HG02981 (cell line): ENCODE measurements at regions not wholly inside any gene's neighbourhood (a gene's known extent, or its start where the extent isn't known, plus 50 kb on each side); places are given as distances from the start of the nearest gene placed in this dataset.

Experiments used
- ATAC-seq: cut with Tn5 transposase; IDR thresholded peaks from one replicate; pipeline ENCODE4 v1.9.1; 2021; ENCODE audit warnings: mild to moderate bottlenecking, moderate library complexity; ENCODE audit not compliant: unreplicated experiment

DNA sequence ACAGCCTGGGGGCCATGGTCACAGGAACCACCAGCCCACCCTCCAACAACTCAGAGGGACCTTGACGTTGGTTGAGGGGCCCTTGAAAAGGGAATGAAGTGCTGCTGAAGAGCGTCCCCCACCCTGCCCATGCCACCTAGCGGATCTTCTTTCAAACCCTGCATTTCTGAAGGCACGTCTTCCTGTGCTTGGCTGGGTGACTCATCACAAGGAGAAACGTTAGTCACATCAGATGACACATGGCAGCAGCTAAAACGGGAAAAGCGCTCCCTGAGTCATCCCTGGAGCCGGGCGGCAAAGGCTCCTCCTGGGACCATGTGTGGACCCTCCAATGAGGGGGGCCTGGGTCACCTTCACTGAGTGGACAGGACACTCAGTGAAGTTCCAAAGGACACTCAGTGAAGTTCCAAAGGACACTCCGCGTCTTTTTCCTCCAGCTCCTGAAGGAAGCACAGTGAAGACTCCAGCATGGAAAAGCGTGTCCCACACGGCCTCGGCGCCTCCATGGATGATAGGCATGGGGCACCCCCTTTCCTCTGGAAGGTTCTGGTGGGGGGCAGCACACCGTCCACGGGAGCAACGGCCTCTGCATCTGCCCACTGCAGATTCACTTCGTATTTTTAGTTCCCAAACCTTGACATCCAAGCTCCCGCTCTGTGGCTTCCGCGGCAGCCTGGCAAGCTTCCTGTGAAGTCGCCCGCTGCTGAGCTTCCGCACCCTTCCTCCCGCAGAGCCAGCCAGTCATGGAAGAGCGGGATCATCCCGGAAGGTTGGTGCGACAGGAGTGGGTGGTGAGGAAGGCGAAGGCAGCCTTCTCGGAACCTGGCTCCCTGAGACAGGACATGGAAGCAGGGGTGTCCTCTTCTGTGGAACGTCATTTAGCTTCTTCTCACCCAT is 383.4 kb downstream of the VRK1 start:
- ATAC-seq, result no peak

DNA sequence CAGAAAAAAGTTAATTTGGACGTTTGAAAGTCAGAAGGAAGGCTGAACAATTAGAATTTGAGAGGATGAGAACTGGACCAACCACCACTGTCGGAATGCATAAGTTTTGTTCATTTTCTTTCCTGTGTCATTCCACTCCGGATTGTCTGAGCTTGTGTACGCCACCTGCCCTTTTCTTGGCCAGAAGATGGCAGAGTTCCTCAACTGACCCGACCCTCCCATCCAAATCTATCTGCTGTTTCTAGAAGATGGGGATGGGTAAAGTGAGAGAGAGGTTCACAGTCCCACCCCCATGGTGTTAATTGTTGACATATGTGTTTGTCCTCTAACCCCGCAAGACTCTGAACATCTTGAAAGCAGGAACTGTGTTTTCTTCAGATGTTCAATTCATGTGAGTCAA is 388.0 kb downstream of the VRK1 start:
- ATAC-seq, result no peak

DNA sequence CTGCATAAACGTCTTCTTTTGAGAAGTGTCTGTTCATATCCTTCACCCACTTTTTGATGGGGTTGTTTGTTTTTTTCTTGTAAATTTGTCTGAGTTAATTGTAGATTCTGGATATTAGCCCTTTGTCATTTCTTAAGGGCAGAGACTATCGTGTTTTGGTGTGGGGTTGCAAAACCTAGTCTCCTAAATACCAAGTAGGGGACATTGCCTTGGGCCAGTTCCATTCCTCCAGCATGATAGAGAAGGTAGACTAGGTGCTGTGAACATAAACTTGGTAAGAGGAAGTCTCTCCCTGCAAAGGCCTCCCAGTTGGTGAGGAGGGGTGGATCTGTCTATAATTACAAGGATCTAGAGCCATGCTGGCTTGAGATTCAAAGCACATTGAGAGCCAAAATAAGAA is 390.7 kb downstream of the VRK1 start:
- no peak for ATAC-seq

DNA sequence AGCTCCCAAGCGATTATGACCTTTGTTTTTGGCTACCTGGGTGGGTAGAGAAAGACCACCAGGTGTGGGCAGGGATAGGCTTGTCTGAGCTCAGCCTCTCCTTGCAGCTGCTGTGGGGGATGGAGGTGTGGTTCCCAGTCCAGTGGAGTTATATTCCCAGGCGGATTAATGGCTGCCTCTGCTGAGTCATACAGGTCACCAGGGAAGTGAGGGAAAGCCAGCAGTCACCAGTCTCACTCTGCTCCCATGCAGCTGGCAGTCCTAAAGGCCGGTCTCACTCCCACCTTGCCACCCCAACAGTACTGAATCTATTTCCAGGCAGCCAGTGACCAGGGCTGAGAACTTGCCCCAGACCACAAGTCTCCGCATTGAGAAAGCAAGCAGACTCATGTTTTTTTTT is 399.2 kb downstream of the VRK1 start:
- ATAC-seq, result no peak

DNA sequence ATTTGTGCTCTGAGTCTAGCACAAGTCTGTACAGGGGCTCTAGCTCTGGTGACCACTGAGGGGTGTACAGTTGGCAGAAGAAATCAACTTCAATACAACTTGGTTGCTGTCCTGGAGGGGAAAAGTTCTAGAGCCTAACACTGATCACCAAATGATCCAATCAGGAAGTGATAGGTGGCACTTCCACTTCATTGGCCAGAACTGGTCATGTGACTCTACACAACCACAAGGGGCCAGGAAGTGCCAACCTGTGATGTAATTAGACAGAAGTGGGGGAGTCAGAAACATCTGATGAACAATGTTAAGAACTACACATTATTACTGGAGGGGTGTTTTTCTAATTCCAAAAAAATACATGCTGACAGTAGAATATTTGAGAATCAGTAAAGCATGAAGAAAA is 401.6 kb downstream of the VRK1 start:
- no peak for ATAC-seq

DNA sequence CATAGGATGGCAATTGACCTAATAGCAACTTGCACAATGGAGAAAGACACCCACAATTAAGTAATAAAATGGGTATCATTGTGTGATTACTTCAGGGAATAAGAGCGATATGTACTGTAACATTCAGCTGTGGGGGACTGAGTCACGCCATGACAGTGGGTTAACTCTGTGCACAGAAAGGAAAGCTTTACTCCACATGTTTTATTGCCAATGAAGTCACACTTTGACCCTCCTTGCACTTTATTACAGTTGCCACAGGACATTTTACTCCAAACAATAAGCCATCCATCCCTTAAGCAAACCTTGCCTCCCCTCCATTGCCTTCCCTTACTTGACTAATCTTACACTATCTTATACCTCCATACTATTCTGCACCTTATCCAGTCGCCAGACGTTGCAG is 403.1 kb downstream of the VRK1 start:
- no peak for ATAC-seq

DNA sequence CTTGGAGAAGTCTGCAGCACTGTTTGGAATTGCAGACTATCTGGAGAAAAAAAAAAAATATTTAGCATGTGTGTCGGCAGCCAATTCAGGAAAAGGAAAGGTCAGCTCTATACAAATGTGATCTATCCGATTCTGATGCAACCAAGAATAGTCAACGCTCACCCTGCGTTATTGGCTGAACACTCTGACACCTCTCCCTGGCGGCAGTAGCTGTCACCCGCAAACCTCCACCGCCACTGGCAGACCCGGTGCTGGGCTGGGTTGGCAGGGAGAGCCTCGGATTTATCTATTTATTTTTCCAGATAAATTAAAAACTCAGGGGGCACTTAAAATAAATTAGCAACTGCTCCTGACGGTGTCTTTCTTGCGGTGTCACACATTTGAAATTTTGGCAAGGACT is 409.7 kb downstream of the VRK1 start:
- ATAC-seq, result no peak

DNA sequence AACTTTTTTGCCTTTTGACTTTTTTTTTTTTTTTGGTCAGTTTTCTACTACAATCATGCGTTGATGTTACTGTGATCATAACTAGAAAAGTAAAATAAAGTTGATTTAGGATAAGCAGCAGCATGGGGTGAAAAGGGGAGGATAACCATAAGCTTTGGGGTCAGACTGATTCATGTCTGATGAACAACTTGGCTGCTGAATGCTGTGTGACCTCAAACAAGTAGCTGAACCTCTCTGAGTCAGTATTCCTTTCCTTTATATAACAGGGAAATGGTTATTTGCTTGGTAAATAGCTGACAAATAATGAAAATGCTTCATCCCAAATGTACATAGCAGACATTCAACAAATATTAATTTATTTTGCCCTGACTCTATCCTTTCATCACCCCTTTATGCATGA is 413.0 kb downstream of the VRK1 start:
- no peak for ATAC-seq

DNA sequence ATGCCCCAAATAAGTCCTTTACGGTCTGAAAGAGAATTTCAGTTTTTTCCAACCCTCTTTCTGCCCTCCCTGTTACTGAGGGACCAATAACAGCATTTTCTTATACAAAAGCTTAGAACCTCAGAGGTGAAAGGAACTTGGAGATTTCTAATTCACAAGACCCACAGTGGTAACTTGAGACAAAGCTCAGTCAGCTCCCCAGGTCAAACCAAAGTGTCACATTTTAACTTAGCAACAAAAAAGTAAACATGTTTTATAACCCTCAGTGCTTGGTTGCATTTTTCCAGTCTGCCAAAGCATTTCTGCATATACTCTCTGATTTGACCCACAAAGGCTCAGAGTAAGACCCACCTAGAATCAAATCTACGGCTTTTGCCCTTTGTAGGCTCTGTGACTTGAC is 415.2 kb downstream of the VRK1 start:
- ATAC-seq, result no peak

DNA sequence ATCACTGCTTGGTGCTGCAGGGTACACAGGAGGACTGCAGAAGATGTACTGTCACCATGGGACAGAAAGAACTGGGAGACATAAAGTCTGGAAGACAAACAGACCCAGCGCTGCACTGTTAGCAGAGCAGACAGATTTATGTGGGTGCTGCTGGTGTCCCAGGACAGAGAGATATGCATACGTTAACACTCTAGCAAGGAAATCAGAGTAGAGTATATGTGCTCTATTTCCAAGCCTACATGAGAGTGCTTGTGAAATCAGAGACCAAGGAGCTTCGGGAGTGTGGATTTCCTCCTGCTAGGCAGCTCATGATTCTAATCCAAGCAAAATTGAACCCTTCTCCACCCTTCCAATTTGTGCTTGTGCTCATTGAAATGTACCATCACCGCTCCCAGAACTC is 416.5 kb downstream of the VRK1 start:
- no peak for ATAC-seq

DNA sequence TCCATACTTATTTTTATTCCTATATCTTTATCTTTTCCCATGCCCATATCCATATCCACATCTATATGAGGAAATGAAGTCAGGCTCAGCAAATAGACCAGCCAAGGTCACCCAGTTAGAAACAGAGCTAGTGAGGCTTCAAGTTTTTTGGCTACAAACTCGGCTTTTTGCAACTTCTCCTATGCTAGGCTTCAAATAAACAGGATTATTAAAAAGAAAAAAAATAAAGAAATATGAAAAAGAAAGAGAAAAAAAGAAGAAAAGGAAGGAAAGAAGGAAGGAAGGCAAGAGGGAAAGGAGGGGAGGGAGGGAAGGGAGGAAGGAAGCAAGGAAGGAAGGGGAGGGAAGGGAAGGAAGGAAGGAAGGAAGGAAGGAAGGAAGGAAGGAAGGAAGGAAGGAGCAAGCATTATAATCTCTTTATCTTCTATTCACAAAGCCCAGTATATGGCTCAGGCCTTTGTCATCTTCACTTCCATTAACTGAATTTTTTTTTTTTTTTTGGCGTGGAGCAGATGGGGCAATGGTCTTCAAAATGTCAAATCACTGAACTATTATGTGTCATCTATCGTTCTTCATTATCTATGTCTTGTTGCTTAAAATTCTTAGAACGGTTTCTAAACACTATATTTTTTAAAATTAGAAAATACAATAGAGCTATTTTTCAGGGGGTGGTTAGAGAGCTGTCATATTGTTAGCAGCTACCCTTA is 418.2 kb downstream of the VRK1 start:
- no peak for ATAC-seq

DNA sequence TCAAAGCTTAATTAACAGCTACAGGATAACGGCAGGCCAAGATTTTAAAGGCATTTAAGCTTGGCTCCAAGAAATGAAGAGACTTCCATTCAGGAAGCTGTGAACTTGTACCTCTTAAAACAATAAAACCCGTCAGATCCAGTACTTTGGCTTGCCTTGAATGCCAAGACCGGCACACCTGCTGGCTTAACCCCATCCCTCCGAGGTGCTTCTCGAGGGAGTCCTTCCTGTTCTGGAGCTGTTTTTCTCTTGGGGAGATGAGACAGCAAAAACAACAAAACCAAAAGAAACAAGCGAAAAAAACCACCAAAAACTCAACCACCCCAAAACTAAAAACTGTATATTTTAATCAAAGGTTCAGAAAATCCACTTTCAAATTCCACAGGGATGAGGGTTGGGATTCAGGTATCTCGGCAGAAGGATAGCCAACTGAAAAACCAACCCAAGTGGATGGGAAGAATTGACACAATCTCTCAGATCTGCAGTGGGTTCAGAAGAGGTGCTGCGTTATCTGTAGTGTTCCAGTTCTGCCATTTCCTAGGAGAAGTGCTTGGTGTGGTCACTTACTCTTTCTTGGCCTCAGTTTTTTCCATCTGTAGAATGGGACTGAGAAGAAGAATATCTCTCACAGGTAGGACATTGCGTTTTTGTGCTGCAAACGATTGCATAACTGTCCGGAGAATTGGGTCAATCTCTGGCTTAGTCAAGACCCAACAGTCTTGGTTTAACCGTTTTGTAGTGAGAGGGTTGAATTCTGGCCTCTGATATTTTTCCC is 420.1 kb downstream of the VRK1 start:
- ATAC-seq, result no peak

DNA sequence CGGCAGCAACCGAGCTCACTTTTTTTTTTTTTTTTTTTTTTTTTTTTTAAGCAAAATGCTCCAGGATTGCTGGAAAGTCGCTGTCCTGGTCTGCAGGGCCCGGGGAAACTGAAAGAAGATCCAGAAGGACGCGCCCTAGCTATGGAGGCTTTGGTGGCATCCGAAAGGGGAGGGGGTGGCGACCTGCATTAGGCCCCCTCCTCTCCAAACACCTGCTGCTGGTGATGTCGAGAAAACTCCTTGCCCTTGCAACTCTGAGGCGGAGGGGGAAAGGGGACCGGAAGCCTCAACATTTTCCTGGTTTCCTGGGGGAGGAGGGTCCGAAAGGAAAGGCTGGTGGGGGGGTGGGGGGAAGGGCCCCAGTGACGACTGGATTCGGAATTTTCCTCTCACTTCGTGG is 421.1 kb downstream of the VRK1 start:
- ATAC-seq, result no peak

DNA sequence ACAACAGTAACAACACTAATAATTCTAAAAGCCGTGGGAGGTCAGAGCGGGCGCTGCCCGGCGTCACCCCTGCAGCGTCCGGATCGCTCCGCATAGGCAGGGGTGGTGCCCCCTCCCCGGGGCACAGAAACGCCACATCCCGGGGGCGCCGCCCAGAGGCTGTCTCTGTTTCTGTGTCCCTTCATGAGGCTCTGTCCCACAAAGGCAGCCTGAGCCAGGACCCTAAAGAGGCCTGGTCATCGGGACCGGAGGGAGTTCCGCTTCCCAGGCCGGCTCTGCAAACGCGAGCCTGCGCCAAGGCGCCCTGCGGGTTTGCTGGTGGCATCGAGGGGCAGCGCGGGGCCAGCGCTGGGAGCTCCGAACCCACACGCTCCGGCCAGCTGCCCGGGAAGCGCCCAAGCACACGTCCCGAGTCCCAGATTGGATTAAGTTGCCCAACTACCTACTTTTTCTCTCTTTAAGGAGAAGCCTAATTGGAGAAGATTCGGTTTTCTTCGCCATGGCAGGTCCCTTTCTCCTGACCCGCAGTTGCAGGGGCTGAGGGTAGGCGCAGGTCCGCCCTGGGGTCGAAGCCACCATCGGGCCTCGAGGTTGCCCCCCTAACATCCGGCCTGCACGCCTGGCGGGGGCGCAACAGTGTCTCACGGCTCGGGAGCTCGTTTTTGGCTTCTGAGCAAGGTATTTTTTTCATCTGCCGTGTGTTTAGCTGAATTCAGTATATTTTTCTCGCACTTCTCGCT is 421.7 kb downstream of the VRK1 start:
- no peak for ATAC-seq

DNA sequence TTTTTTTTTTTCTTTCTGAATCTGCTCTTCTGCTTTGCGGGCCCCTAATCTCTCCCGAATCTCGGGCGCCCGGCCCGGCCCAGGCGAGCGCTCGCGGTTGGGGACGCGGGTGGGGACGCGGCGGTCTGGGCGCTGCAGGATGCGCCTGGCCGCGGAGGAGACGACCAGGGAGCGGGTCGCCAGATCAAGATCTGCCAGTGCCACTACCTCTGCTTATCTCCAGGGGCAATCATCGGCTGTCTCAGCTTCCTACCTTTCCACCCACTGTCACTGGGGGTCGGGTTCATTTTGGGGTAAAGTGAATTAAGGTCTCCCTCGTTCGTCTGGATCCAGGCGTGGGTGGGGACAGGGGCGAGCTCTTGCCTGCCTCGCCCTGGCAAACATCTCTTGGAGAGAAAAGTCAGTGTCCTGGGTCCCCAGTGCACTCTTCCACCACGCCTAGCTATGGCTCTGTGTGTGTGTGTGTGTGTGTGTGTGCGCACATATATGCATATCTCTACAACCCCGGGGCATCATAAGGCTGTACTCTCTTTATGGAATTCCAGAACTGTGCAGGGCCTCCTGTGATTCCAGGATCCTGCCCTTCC is 422.3 kb downstream of the VRK1 start:
- ATAC-seq, result no peak

DNA sequence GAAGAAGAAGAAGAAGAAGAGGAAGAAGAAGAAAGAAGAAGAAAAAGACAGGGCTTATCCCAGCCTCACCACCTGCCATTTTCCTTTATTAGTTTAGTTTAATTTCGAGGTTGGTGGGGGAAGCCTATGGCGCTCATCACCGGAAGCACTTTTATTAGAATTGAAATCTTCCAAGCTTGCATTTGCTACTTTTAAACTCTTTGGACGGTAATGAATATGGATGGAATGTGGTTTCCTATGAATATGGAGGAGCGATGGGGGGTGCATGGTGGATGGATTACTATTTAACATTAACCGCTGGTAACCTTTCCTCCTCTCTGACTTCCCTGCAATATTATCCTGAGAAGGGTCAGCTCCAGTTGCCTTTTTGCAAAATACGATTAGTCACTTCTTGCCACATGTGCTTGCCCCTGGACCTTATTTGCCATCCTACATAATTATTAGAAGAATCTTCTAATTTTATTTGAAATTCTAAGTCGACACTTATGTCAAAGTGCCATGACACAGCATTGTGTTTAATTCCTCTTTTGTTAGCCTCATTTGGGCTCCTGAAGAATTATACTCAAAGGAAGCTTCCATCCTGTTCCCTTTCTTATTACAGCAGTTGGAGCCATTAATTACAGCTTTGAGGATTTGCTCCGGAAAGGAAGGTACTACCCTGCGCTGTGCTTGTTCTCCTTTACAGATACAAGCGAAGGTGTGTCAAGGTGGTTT is 424.5 kb downstream of the VRK1 start:
- ATAC-seq, result no peak

DNA sequence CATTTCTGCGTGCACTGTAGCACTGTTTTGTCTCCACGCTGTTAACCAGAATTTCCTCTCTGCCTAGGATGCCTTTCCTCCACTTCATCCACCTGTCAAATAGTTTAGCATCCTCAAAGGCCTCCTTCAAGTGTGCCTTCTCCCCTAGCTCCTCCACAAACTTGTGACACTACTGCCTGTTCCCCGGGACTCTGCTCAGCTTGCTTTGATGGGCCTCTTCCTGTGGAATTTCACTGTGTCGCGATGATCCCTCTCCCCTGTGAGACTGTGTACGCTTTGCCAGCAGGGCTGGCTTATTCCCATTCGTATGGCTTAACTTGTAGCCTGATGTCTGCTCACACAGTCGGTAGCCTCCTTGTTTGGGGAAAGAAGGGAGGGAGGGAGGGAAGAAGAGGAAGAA is 426.8 kb downstream of the VRK1 start:
- ATAC-seq, result no peak

DNA sequence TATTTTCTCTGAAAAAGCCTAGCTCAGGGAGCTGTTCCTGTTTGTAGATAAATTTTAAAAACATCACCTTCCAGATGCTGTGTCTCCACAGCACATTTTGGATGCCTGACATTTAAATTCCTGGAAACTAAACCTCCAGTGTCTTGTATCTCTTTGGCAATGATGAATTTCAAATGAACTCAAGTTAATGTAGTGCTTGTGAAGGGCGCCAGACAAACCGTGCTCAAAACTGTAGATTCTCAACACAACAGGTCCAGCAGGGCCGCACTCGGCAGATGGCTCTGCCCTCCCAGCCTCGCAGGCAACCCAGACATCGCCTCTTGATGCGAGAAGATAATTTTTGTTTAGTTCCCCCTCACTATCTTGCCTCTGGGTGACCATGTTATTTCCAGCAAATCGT is 432.9 kb downstream of the VRK1 start:
- ATAC-seq, result no peak

DNA sequence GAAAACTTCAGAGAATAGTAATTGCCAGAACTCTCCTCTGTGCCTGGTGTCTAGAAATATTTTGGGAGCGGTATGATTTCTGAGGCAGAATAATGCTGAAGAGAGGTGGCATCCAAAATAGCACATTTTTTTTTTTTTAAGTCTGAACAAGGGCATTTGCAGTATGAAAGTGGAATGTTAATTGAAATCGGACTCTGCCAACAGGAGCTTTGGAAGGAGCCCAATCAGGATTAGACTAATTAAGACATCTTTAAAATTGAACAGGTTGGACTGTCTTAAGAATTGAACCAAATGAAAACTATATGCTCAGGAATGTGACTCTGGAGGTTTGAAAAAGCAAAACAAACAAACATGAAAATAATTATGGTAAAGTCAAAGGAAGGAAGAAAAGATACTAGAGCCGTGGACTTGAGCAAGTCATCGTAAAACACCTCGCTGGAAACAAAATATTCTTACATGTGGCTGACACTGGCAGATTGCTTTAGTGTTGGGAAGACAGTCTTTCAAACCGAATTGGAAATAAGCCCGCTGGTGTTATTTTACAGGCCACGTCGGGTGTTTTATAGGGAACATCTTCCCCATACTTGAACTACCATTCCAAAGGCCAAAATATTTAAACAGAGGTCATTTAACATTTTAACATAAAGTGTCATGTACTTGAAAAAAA is 436.3 kb downstream of the VRK1 start:
- no peak for ATAC-seq
